HCT116 (cell line): ENCODE measurements at regions not wholly inside any gene's neighbourhood (a gene's known extent, or its start where the extent isn't known, plus 50 kb on each side); places are given as distances from the start of the nearest gene placed in this dataset.

Experiments
- ATAC-seq: fragments of 200-7000 bp; cut with Tn5 transposase; 2 replicates; pipeline ENCODE4 v1.9.1; 2020; ENCODE audit warnings: mild to moderate bottlenecking, moderate library complexity
- BruUV-seq: library from RNA; stranded (reverse); fragments of 400-500 nt; replicated peaks from 2 replicates; lab custom pipeline; 2021; lab: Mats Ljungman, UMichigan
- CTCF ChIA-PET: fragments of 300-600 bp; sonication (Branson Sonifier 250); formaldehyde crosslinking; loops from one replicate; lab custom pipeline; 2021; ENCODE audit warnings: antibody characterized with exemption; lab: Charles Lee
- POLR2A ChIA-PET: fragments of 300-600, 350-600 bp; sonication (Branson Sonifier 250); formaldehyde crosslinking; loops from one replicate; lab custom pipeline; 2021; ENCODE audit warnings: antibody characterized with exemption; lab: Charles Lee
- RAD21 ChIA-PET, 2 experiments: fragments of 300-600 bp; sonication (Branson Sonifier 250); formaldehyde crosslinking; loops; one replicate each; lab custom pipeline; 2023; ENCODE audit warnings: low total read pairs in 2 of 2; ENCODE audit not compliant: uncharacterized antibody in 2 of 2, unreplicated experiment in 2 of 2, low non-redundant PET in 1 of 2; lab: Charles Lee
- DNase-seq: peaks from one replicate; pipeline ENCODE4 v3.0.0-alpha.2; 2010; ENCODE audit warnings: low read depth, low spot score
- H2AFZ ChIP-seq: fragments of 200-600 bp; shearing (Covaris generic), sonication (generic); 2 replicates; pipeline ENCODE4 v1.6.1; 2017; ENCODE audit warnings: low read depth, mixed run types, mixed read lengths, antibody characterized with exemption, low read length; ENCODE audit not compliant: poor library complexity, severe bottlenecking
- H3K27ac ChIP-seq: 2 replicates; pipeline ENCODE4 v1.5.1; 2012; ENCODE audit warnings: low read depth, low read length
- H3K27me3 ChIP-seq: fragments of 200-600 bp; sonication (generic); 2 replicates; pipeline ENCODE4 v1.6.1; 2016; ENCODE audit warnings: mixed run types, low read length, mixed read lengths; ENCODE audit not compliant: insufficient read depth
- H3K36me3 ChIP-seq, 2 experiments: fragments of 200-500 bp in 1 of 2; fragments of 200-600 bp in 1 of 2; sonication (Bioruptor generic) in 1 of 2; sonication (generic) in 1 of 2; 2 replicates each; pipeline versions ENCODE4 v1.5.1 to v1.6.1; 2014 to 2016; ENCODE audit warnings: low read length in 2 of 2, inconsistent platforms in 1 of 2, mixed read lengths in 1 of 2, mixed run types in 1 of 2; ENCODE audit not compliant: insufficient read depth in 2 of 2, control insufficient read depth in 1 of 2
- H3K4me1 ChIP-seq, 2 experiments: fragments of 200-600 bp in 1 of 2; sonication (generic) in 1 of 2; 2 replicates each; pipeline versions ENCODE4 v1.5.1 to v1.6.1; 2012 to 2017; ENCODE audit warnings: low read length in 2 of 2, inconsistent platforms in 1 of 2, mild to moderate bottlenecking in 1 of 2, mixed read lengths in 1 of 2, mixed run types in 1 of 2, moderate library complexity in 1 of 2; ENCODE audit not compliant: insufficient read depth in 2 of 2, control insufficient read depth in 1 of 2
- H3K4me2 ChIP-seq: fragments of 200-600 bp; sonication (generic); 2 replicates; pipeline ENCODE4 v1.6.1; 2017; ENCODE audit warnings: mixed run types, low read length, mixed read lengths
- H3K4me3 ChIP-seq, 2 experiments: fragments of 200-600 bp in 1 of 2; sonication (generic) in 1 of 2; replicated peaks in 1 of 2; 2 replicates each; pipeline ENCODE4 v1.5.1; 2011 to 2016; ENCODE audit warnings: low read length in 2 of 2, control low read depth in 1 of 2, low read depth in 1 of 2, mild to moderate bottlenecking in 1 of 2, mixed read lengths in 1 of 2, mixed run types in 1 of 2
- H3K79me2 ChIP-seq: fragments of 200-600 bp; sonication (generic); 2 replicates; pipeline ENCODE4 v1.6.1; 2017; ENCODE audit warnings: mild to moderate bottlenecking, mixed run types, low read length, moderate library complexity, mixed read lengths; ENCODE audit not compliant: insufficient read depth
- H3K9ac ChIP-seq: fragments of 200-600 bp; sonication (generic); 2 replicates; pipeline ENCODE4 v1.6.1; 2016; ENCODE audit warnings: low read length, mixed read lengths
- H3K9me2 ChIP-seq: fragments of 200-600 bp; sonication (generic), shearing (Covaris generic); 2 replicates; pipeline ENCODE4 v1.6.1; 2017; ENCODE audit warnings: mixed run types, mild to moderate bottlenecking, moderate library complexity; ENCODE audit not compliant: insufficient read depth
- H3K9me3 ChIP-seq, 2 experiments: fragments of 200-500 bp in 1 of 2; fragments of 200-600 bp in 1 of 2; sonication (Bioruptor generic) in 1 of 2; sonication (generic) in 1 of 2; 2 replicates each; pipeline ENCODE4 v1.6.1; 2014 to 2017; ENCODE audit warnings: low read length in 2 of 2, mixed read lengths in 2 of 2, inconsistent platforms in 1 of 2, low read depth in 1 of 2, mild to moderate bottlenecking in 1 of 2, mixed run types in 1 of 2, moderate library complexity in 1 of 2; ENCODE audit not compliant: control insufficient read depth in 1 of 2, insufficient read depth in 1 of 2
- H4K20me1 ChIP-seq: fragments of 200-600 bp; sonication (generic), shearing (Covaris generic); 2 replicates; pipeline ENCODE4 v1.6.1; 2017; ENCODE audit warnings: mixed run types, mild to moderate bottlenecking, moderate library complexity; ENCODE audit not compliant: insufficient read depth
- CBX3 ChIP-seq: IDR thresholded peaks from 2 replicates; pipeline ENCODE4 v1.6.1; 2012; ENCODE audit warnings: low read depth
- CEBPB ChIP-seq: IDR thresholded peaks from 2 replicates; pipeline ENCODE4 v1.6.1; 2012; ENCODE audit warnings: low read depth
- ELF1 ChIP-seq: IDR thresholded peaks from 2 replicates; pipeline ENCODE4 v1.6.1; 2012; ENCODE audit warnings: low read depth, borderline replicate concordance
- EZH2 ChIP-seq: fragments of 200-600 bp; sonication (generic); IDR thresholded peaks from 2 replicates; pipeline ENCODE4 v1.6.1; 2017; ENCODE audit warnings: antibody characterized with exemption, mixed run types
- EZH2phosphoT487 ChIP-seq: fragments of 200-600 bp; IDR thresholded peaks from 2 replicates; pipeline ENCODE4 v1.6.1; 2018; ENCODE audit warnings: antibody characterized with exemption, borderline replicate concordance
- JUND ChIP-seq: IDR thresholded peaks from 2 replicates; pipeline ENCODE4 v1.6.1; 2012
- POLR2A ChIP-seq: IDR thresholded peaks from 2 replicates; pipeline ENCODE4 v1.7.0; 2011; ENCODE audit warnings: borderline replicate concordance; ENCODE audit not compliant: insufficient read depth, insufficient read length; ENCODE audit errors: extremely low read depth
- POLR2AphosphoS5 ChIP-seq: IDR thresholded peaks from 2 replicates; pipeline ENCODE4 v1.6.1; 2011; ENCODE audit warnings: mild to moderate bottlenecking, low read depth, low read length, moderate library complexity
- SRF ChIP-seq: IDR thresholded peaks from 2 replicates; pipeline ENCODE4 v1.6.1; 2012; ENCODE audit warnings: low read depth
- TCF7L2 ChIP-seq: IDR thresholded peaks from 2 replicates; pipeline ENCODE4 v1.7.0; 2011; ENCODE audit warnings: borderline replicate concordance, inconsistent platforms; ENCODE audit not compliant: insufficient read depth, insufficient read length; ENCODE audit errors: extremely low read depth
- YY1 ChIP-seq: IDR thresholded peaks from 2 replicates; pipeline ENCODE4 v1.6.1; 2011; ENCODE audit warnings: low read length, low read depth, moderate library complexity, mild to moderate bottlenecking; ENCODE audit not compliant: insufficient replicate concordance; ENCODE audit errors: extremely low read depth
- ZNF274 ChIP-seq: fragments of 200-500 bp; sonication (Bioruptor generic); IDR thresholded peaks from 2 replicates; pipeline ENCODE4 v1.6.1; 2014; ENCODE audit warnings: mild to moderate bottlenecking, low read depth, low read length, inconsistent platforms
- intact Hi-C: fragments of 100-400 bp; cut with micrococcal nuclease; formaldehyde crosslinking; loops from 2 replicates; pipeline ENCODE4 v1.10.0; 2022
- TF ChIP-seq, protein P1 (sequence below): IDR thresholded peaks from 2 replicates; pipeline ENCODE4 v1.6.1; 2012
- TF ChIP-seq, protein P2 (sequence below): IDR thresholded peaks from 2 replicates; pipeline ENCODE4 v1.6.1; 2012
- TF ChIP-seq, protein P3 (sequence below): IDR thresholded peaks from 2 replicates; pipeline ENCODE4 v1.6.1; 2011; ENCODE audit warnings: mild to moderate bottlenecking, low read length, moderate library complexity; ENCODE audit not compliant: insufficient replicate concordance; ENCODE audit errors: extremely low read depth
- TF ChIP-seq, protein P4 (sequence below), 3 experiments: fragments of 200-600 bp in 1 of 3; sonication (generic) in 1 of 3; IDR thresholded peaks in 2 of 3; conservative IDR thresholded peaks in 1 of 3; 2 replicates each; pipeline ENCODE4 v1.5.1; 2012 to 2017; ENCODE audit warnings: low read depth in 2 of 3, low read length in 2 of 3, antibody characterized with exemption in 1 of 3, borderline replicate concordance in 1 of 3, control low read depth in 1 of 3, mild to moderate bottlenecking in 1 of 3, mixed read lengths in 1 of 3, mixed run types in 1 of 3, moderate library complexity in 1 of 3; ENCODE audit not compliant: insufficient read depth in 1 of 3

DNA sequence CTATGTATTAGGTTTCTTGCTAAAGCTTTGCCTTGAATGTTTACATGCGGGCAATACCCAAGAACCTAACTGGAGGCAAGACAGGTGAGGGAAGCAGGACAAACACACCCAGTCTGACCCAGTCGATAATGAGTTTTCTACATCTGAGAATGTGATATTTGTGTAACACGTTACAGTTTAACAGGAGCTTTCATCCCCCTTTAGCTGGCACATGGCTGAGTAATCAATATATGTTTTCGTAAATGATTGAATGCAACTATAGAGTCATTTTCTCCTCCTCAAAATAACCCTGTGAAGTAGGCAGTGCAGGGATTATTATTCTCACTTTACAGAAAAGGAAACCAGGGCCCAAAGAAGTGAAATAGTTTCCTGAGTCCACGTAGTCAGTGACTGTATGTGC lies 84.7 kb upstream of the HTR4 start:
- CTCF ChIA-PET = interaction anchor here (1.0 to 7.6 kb wide), 6 partner anchors 8 to 530 kb away, joined by 3 to 102 read pairs (median 25); no protein-coding TSS in a partner anchor
- intact Hi-C loops = no loop called here
- no peak overlapping the region for H3K4me3 ChIP-seq
- no peaks in the 10 kb centered on the region for H3K9me2 ChIP-seq
- no peak overlapping the region for H3K27ac ChIP-seq
- H3K4me1 ChIP-seq = no peaks in the 10 kb centered on the region
- POLR2A ChIA-PET = no interaction called here
- no peaks in the 10 kb centered on the region for H3K9me3 ChIP-seq
- no peaks in the 10 kb centered on the region for H3K36me3 ChIP-seq
- RAD21 ChIA-PET = no interaction called here
- DNase-seq (no peak), ATAC-seq (no peak)
- H3K9ac ChIP-seq = no peak overlapping the region
- no peaks in the 10 kb centered on the region for H3K79me2 ChIP-seq
- no TSS peak for BruUV-seq
- no peak overlapping the region for H2AFZ ChIP-seq
- H3K4me2 ChIP-seq = no peak overlapping the region
- H4K20me1 ChIP-seq = no peaks in the 10 kb centered on the region
- no peaks in the 10 kb centered on the region for H3K27me3 ChIP-seq
- TF ChIP-seq CEBPB = no peak
- no peak for TF ChIP-seq EZH2phosphoT487
- no peak for TF ChIP-seq JUND
- TF ChIP-seq, protein P1, sequence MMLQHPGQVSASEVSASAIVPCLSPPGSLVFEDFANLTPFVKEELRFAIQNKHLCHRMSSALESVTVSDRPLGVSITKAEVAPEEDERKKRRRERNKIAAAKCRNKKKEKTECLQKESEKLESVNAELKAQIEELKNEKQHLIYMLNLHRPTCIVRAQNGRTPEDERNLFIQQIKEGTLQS = no peak
- TF ChIP-seq EZH2 = no peak
- TF ChIP-seq ELF1 = no peak
- TF ChIP-seq, protein P2, sequence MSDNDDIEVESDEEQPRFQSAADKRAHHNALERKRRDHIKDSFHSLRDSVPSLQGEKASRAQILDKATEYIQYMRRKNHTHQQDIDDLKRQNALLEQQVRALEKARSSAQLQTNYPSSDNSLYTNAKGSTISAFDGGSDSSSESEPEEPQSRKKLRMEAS = no peak
- TF ChIP-seq, protein P3, sequence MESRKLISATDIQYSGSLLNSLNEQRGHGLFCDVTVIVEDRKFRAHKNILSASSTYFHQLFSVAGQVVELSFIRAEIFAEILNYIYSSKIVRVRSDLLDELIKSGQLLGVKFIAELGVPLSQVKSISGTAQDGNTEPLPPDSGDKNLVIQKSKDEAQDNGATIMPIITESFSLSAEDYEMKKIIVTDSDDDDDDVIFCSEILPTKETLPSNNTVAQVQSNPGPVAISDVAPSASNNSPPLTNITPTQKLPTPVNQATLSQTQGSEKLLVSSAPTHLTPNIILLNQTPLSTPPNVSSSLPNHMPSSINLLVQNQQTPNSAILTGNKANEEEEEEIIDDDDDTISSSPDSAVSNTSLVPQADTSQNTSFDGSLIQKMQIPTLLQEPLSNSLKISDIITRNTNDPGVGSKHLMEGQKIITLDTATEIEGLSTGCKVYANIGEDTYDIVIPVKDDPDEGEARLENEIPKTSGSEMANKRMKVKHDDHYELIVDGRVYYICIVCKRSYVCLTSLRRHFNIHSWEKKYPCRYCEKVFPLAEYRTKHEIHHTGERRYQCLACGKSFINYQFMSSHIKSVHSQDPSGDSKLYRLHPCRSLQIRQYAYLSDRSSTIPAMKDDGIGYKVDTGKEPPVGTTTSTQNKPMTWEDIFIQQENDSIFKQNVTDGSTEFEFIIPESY = no peak
- no peak for TF ChIP-seq ZNF274
- no peak for TF ChIP-seq POLR2AphosphoS5
- no peak for TF ChIP-seq CBX3
- no peak for TF ChIP-seq SRF
- TF ChIP-seq YY1 = no peak
- no peak for TF ChIP-seq POLR2A
- no peak for TF ChIP-seq TCF7L2
- TF ChIP-seq, protein P4, sequence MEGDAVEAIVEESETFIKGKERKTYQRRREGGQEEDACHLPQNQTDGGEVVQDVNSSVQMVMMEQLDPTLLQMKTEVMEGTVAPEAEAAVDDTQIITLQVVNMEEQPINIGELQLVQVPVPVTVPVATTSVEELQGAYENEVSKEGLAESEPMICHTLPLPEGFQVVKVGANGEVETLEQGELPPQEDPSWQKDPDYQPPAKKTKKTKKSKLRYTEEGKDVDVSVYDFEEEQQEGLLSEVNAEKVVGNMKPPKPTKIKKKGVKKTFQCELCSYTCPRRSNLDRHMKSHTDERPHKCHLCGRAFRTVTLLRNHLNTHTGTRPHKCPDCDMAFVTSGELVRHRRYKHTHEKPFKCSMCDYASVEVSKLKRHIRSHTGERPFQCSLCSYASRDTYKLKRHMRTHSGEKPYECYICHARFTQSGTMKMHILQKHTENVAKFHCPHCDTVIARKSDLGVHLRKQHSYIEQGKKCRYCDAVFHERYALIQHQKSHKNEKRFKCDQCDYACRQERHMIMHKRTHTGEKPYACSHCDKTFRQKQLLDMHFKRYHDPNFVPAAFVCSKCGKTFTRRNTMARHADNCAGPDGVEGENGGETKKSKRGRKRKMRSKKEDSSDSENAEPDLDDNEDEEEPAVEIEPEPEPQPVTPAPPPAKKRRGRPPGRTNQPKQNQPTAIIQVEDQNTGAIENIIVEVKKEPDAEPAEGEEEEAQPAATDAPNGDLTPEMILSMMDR (IDR thresholded peaks at IDR 0.05 in 2 of 3, conservative IDR thresholded peaks at IDR 0.05 in 1 of 3; ENCODE audit: borderline replicate concordance in 1 of 3, insufficient read depth in 1 of 3, low read depth in 2 of 3, low read length in 2 of 3) = no peak
